K562 (cell line): ENCODE measurements at regions not wholly inside any gene's neighbourhood (a gene's known extent, or its start where the extent isn't known, plus 50 kb on each side); places are given as distances from the start of the nearest gene placed in this dataset.

Source experiments
- BRCA1 ChIP-seq, 2 experiments: fragments of 450-650 bp in 1 of 2; sonication (generic) in 1 of 2; formaldehyde crosslinking in 1 of 2; IDR thresholded peaks; 2 replicates each; pipeline versions ENCODE4 v1.5.0 to v1.6.1; 2017 to 2020; ENCODE audit warnings: mild to moderate bottlenecking in 1 of 2, missing genetic modification reagents in 1 of 2
- CREB3 ChIP-seq: fragments of 450-650 bp; conservative IDR thresholded peaks from 2 replicates; pipeline ENCODE4 v1.6.1; 2016; ENCODE audit warnings: missing genetic modification characterization, low read depth, mild to moderate bottlenecking, missing compliant biosample characterization, moderate library complexity
- FOXA1 ChIP-seq: fragments of 450-650 bp; IDR thresholded peaks from 2 replicates; pipeline ENCODE4 v1.6.1; 2016; ENCODE audit warnings: mild to moderate bottlenecking, borderline replicate concordance
- HDAC3 ChIP-seq: fragments of 450-650 bp; IDR thresholded peaks from 2 replicates; pipeline ENCODE4 v1.6.1; 2018; ENCODE audit warnings: borderline replicate concordance, mild to moderate bottlenecking, moderate library complexity; ENCODE audit not compliant: partially characterized antibody
- HLTF ChIP-seq: fragments of 450-650 bp; IDR thresholded peaks from 2 replicates; pipeline ENCODE4 v1.6.1; 2016
- HMGXB4 ChIP-seq: sonication (generic); formaldehyde crosslinking; IDR thresholded peaks from 2 replicates; pipeline ENCODE4 v1.8.1; 2023; ENCODE audit warnings: mild to moderate bottlenecking, missing genetic modification reagents
- MCM7 ChIP-seq, 2 experiments: fragments of 450-650 bp; IDR thresholded peaks; 2 replicates each; pipeline ENCODE4 v1.6.1; 2016 to 2018
- MED1 ChIP-seq: sonication (generic); formaldehyde crosslinking; IDR thresholded peaks from 2 replicates; pipeline ENCODE4 v1.8.1; 2023; ENCODE audit warnings: missing genetic modification reagents, borderline replicate concordance
- MTA3 ChIP-seq: fragments of 450-650 bp; formaldehyde crosslinking; IDR thresholded peaks from 2 replicates; pipeline ENCODE4 v1.6.1; 2017; ENCODE audit warnings: mild to moderate bottlenecking, borderline replicate concordance
- PBX2 ChIP-seq, 2 experiments: IDR thresholded peaks in 1 of 2; conservative IDR thresholded peaks in 1 of 2; 2 replicates each; pipeline ENCODE4 v1.6.1; 2016; ENCODE audit warnings: low read depth in 2 of 2, mild to moderate bottlenecking in 1 of 2, missing compliant biosample characterization in 1 of 2, missing genetic modification characterization in 1 of 2, moderate library complexity in 1 of 2
- RCOR1 ChIP-seq, 2 experiments: IDR thresholded peaks; 2 replicates each; pipeline ENCODE4 v1.6.1; 2012; ENCODE audit warnings: low read depth in 2 of 2, low read length in 2 of 2, borderline replicate concordance in 1 of 2, improper control_type of control experiment in 1 of 2
- SP2 ChIP-seq: IDR thresholded peaks from 2 replicates; pipeline ENCODE4 v1.6.1; 2011; ENCODE audit warnings: mild to moderate bottlenecking, low read depth, low read length, moderate library complexity; ENCODE audit not compliant: poor library complexity, severe bottlenecking; ENCODE audit errors: extremely low read depth
- SRSF7 ChIP-seq: fragments of 200-400 bp; formaldehyde crosslinking; optimal IDR thresholded peaks from 2 replicates; pipeline ENCODE3; 2017; ENCODE audit warnings: mild to moderate bottlenecking, low read depth, low read length
- TCFL5 ChIP-seq: fragments of 250-450 bp; sonication (Bioruptor Pico); conservative IDR thresholded peaks from 2 replicates; pipeline ENCODE4 v1.6.1; 2021; ENCODE audit warnings: mild to moderate bottlenecking, moderate library complexity, matching md5 sums
- TSC22D4 ChIP-seq: fragments of 450-650 bp; IDR thresholded peaks from 2 replicates; pipeline ENCODE4 v1.6.1; 2016; ENCODE audit warnings: missing genetic modification characterization, missing biosample characterization, control low read depth
- ZEB2 ChIP-seq: fragments of 450-650 bp; IDR thresholded peaks from 2 replicates; pipeline ENCODE4 v1.6.1; 2016
- ZFP30 ChIP-seq: fragments of 250-450 bp; sonication (Bioruptor Pico); IDR thresholded peaks from 2 replicates; pipeline ENCODE4 v1.8.0; 2022; ENCODE audit warnings: moderate library complexity, mild to moderate bottlenecking, inconsistent platforms, borderline replicate concordance
- ZNF12 ChIP-seq: sonication (generic); formaldehyde crosslinking; IDR thresholded peaks from 2 replicates; pipeline ENCODE4 v1.4.0; 2020; ENCODE audit warnings: mild to moderate bottlenecking, missing genetic modification reagents
- ZNF143 ChIP-seq: sonication (generic); formaldehyde crosslinking; IDR thresholded peaks from 2 replicates; pipeline ENCODE4 v1.9.0; 2022; ENCODE audit warnings: mild to moderate bottlenecking, missing genetic modification reagents
- ZNF175 ChIP-seq: fragments of 200-800 bp; sonication (Bioruptor generic); IDR thresholded peaks from 2 replicates; pipeline ENCODE4 v1.6.1; 2016; ENCODE audit warnings: low read depth, mild to moderate bottlenecking, missing genetic modification characterization, missing compliant biosample characterization
- ZNF3 ChIP-seq: fragments of 250-450 bp; sonication (Bioruptor Pico); IDR thresholded peaks from 2 replicates; pipeline ENCODE4 v1.5.0; 2021; ENCODE audit warnings: mild to moderate bottlenecking, moderate library complexity
- ZNF311 ChIP-seq: fragments of 250-450 bp; sonication (Bioruptor Pico); IDR thresholded peaks from 2 replicates; pipeline ENCODE4 v1.4.0; 2020; ENCODE audit warnings: mild to moderate bottlenecking, moderate library complexity
- ZSCAN32 ChIP-seq: fragments of 450-650 bp; formaldehyde crosslinking; IDR thresholded peaks from 2 replicates; pipeline ENCODE4 v1.4.0; 2020; ENCODE audit warnings: mild to moderate bottlenecking, moderate library complexity
- ZZZ3 ChIP-seq: fragments of 450-650 bp; IDR thresholded peaks from 2 replicates; pipeline ENCODE4 v1.6.1; 2016; ENCODE audit warnings: antibody characterized with exemption, mild to moderate bottlenecking, moderate library complexity

- TF ChIP-seq PBX2 (CRISPR knock-in tag; IDR thresholded peaks at IDR 0.05; ENCODE audit: low read depth) (no peak), PBX2 (tag; conservative IDR thresholded peaks at IDR 0.05; ENCODE audit: low read depth) (no peak), ZNF143 (no peak), FOXA1 (no peak), TCFL5 (CRISPR knock-in tag) (no peak), MED1 (no peak), ZZZ3 (no peak), ZFP30 (no peak), BRCA1 (IDR thresholded peaks at IDR 0.05) (no peak), BRCA1 (CRISPR knock-in tag; IDR thresholded peaks at IDR 0.05) (no peak), ZNF3 (CRISPR knock-in tag) (no peak), HDAC3 (no peak), SP2 (no peak), MCM7 (IDR thresholded peaks at IDR 0.05) (no peak), CREB3 (tag) (no peak), SRSF7 (no peak), ZNF12 (CRISPR knock-in tag) (no peak), ZEB2 (no peak), HMGXB4 (CRISPR knock-in tag) (no peak), ZNF311 (CRISPR knock-in tag) (no peak), TSC22D4 (tag) (no peak), MTA3 (no peak; the same call in 1 of the 2 replicates), HLTF (no peak), RCOR1 (IDR thresholded peaks at IDR 0.05; ENCODE audit: borderline replicate concordance in 1 of 2, low read depth in 2 of 2, low read length in 2 of 2) (peak in 1 of 2 experiments; percentile 74; a peak in 3 of 4 replicates), ZNF175 (no peak), ZSCAN32 (CRISPR knock-in tag) (no peak)
These were observed 1716.6 kb downstream of the MRPL39 start (continued) for GRCh38 chr21:23890652-23891051.
